H54 (cell line): ENCODE measurements at regions not wholly inside any gene's neighbourhood (a gene's known extent, or its start where the extent isn't known, plus 50 kb on each side); places are given as distances from the start of the nearest gene placed in this dataset.

Source experiments
- DNase-seq: peaks from one replicate; pipeline ENCODE4 v3.0.0; 2011; ENCODE audit warnings: low spot score, mixed read lengths; ENCODE audit not compliant: insufficient read length
- FAIRE-seq: peaks from 3 replicates; lab custom pipeline; 2011; peaks lifted over from hg19 to GRCh38; lab: Jason Lieb, UNC
- POLR2A ChIP-seq: IDR thresholded peaks from 2 replicates; pipeline ENCODE4 v1.6.1; 2011; ENCODE audit warnings: low read depth, mild to moderate bottlenecking, low read length

- no peak for TF ChIP-seq POLR2A
Observed at GRCh38 chr22:47569389-47570299, 807.2 kb downstream of the TBC1D22A start.

GRCh38 chr22:47568700-47569099 is 806.2 kb downstream of the TBC1D22A start:
- DNase-seq (no peak), FAIRE-seq (no peak)
- TF ChIP-seq POLR2A: no peak

More at GRCh38 chr22:47569389-47570299, 807.2 kb downstream of the TBC1D22A start:
- DNase-seq: no peak
- no peak for FAIRE-seq

- DNase-seq (no peak), FAIRE-seq (no peak)
- TF ChIP-seq POLR2A: no peak
Observed at GRCh38 chr22:47567126-47568090, 805.0 kb downstream of the TBC1D22A start.

- FAIRE-seq (no peak), DNase-seq (no peak)
- TF ChIP-seq POLR2A: no peak
Observed at GRCh38 chr22:47566491-47566890, 804.0 kb downstream of the TBC1D22A start.

GRCh38 chr22:47565607-47566006 is 803.2 kb downstream of the TBC1D22A start:
- no peak for DNase-seq
- FAIRE-seq: no peak
- TF ChIP-seq POLR2A: no peak

GRCh38 chr22:47564651-47565434 is 802.4 kb downstream of the TBC1D22A start:
- DNase-seq: no peak
- TF ChIP-seq POLR2A: no peak
- no peak for FAIRE-seq

GRCh38 chr22:47564158-47564450 is 801.7 kb downstream of the TBC1D22A start:
- no peak for TF ChIP-seq POLR2A
- FAIRE-seq (no peak), DNase-seq (no peak)

- FAIRE-seq: no peak
Observed at GRCh38 chr22:47563406-47564157, 801.1 kb downstream of the TBC1D22A start.

GRCh38 chr22:47561766-47562165 is 799.3 kb downstream of the TBC1D22A start:
- DNase-seq: no peak
- FAIRE-seq: no peak
- no peak for TF ChIP-seq POLR2A

More at GRCh38 chr22:47563406-47564157, 801.1 kb downstream of the TBC1D22A start:
- no peak for DNase-seq
- no peak for TF ChIP-seq POLR2A

GRCh38 chr22:47561115-47561675 is 798.7 kb downstream of the TBC1D22A start:
- no peak for TF ChIP-seq POLR2A
- no peak for DNase-seq
- FAIRE-seq: no peak

GRCh38 chr22:47558828-47559700 is 796.6 kb downstream of the TBC1D22A start:
- FAIRE-seq (no peak), DNase-seq (no peak)
- TF ChIP-seq POLR2A: no peak
